ENCODE measurements at regions not wholly inside any gene's neighbourhood (a gene's known extent, or its start where the extent isn't known, plus 50 kb on each side); places are given as distances from the start of the nearest gene placed in this dataset.

DNA sequence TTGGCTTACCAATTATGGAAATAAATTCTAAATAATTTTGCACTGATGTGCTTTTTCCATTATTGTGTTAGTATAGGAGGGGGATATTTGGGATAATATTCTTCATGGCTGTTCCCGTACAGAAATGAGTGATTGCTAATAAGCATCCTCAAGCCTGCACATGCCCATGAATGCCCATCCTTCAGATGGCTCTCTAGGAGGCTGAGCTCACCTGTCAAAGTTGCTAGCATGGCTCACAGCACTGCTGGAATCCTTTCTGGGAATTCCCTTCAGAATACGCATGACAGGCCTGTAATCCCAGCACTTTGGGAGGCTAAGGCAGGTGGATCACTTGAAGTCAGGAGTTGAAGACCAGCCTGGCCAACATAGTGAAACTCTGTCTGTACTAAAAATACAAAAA is 124.1 kb downstream of the NXNL2 start:
- no peak for DNase-seq

- DNase-seq, result peak in 2 of 3 donors; percentile 15 to 22
These were observed 125.6 kb downstream of the NXNL2 start for GRCh38 chr9:88660611-88661010.

- DNase-seq, result no peak
These were observed 126.8 kb downstream of the NXNL2 start for GRCh38 chr9:88661759-88662158.

GRCh38 chr9:88663771-88664419 is 128.9 kb downstream of the NXNL2 start:
- DNase-seq, result no peak

DNA sequence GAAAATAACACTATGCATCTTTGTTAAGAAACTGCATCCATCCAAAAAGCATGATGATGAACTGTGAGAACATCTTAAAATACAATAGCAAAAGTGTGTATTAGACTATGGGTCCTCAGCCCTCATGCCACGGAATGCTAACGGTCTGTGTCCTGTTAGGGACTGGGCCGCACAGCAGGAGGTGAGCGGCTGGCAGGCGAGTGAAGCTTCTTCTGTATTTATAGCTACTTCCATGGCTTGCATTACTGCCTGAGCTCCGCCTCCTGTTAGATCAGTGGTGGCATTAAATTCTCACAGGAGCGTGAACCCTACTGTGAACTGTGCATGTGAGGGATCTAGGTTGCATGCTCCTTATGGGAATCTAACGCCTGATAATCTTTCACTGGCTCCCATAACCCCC is 129.8 kb downstream of the NXNL2 start:
- DNase-seq, result no peak

- DNase-seq, result no peak
These were observed 138.1 kb downstream of the NXNL2 start for GRCh38 chr9:88672874-88673689.

DNA sequence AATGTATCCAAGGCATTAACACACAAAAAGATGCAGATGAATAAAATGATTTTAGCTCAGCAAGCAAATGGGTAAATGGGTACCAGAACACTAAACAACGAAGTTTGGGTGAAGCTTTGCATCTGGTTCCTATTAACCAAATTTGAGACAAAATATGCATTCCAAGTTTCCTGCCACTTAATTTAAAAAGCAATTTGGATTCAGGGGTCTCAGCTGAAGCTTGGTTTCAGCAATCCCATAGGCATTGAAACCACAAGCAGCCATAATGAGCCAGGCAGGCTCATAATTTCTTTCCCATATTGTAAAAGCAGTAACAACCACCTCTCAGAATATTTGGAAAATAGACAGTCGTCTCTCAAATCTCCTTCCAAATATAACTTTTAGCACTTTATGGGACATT is 138.9 kb downstream of the NXNL2 start:
- no peak for DNase-seq

GRCh38 chr9:88676644-88677043 is 141.7 kb downstream of the NXNL2 start:
- DNase-seq, result no peak

- DNase-seq, result no peak
These were observed 143.0 kb downstream of the NXNL2 start for GRCh38 chr9:88678008-88678407.

GRCh38 chr9:88678431-88678830 is 143.5 kb downstream of the NXNL2 start:
- no peak for DNase-seq

DNA sequence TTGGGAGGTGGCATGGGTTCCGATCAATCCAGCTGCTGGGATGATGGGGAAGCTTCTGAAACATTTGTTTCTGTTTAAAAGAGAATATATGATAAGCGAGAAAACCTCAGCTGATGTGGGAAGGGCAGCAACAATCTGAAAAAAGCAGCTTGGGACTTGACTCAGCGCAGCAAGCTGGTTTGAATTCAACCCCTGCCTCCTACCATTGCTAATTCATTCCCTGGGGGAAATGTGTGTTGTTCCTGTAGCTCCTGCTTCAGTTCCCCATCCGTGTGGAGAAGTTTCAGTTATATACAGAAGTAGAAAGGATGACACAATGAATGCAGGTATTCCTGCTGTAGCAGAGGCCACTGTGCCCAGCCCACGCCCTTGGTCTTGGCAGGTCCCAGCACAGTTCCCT is 145.1 kb downstream of the NXNL2 start:
- DNase-seq, result peak in 2 of 3 donors; percentile 13 to 14

- peak; percentile 47 to 52 (median 47) for DNase-seq
These were observed 145.7 kb downstream of the NXNL2 start for GRCh38 chr9:88680505-88681160.

- DNase-seq, result no peak
These were observed 146.5 kb downstream of the NXNL2 start for GRCh38 chr9:88681434-88681833.

DNA sequence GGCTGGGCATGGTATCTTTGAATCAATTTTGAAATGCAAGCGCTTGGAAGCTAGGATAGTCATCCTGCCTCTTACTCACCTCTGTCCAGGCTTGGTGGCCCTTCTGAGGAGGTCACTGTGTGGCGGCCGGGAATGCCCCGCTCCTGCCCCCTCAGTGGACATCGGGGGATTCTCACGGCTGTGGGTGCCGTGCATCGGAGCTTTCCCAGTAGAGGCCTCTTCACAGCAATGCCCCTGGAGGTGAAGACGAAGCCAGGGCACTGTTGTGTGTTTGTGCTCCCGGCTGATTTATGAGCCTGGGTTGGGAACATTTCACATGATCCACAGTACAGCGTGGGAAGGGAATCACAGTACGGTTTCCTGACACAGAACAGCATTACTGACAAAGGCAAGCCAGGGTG is 147.5 kb downstream of the NXNL2 start:
- no peak for DNase-seq

- no peak for DNase-seq
These were observed 149.1 kb downstream of the NXNL2 start for GRCh38 chr9:88684046-88684445.

DNA sequence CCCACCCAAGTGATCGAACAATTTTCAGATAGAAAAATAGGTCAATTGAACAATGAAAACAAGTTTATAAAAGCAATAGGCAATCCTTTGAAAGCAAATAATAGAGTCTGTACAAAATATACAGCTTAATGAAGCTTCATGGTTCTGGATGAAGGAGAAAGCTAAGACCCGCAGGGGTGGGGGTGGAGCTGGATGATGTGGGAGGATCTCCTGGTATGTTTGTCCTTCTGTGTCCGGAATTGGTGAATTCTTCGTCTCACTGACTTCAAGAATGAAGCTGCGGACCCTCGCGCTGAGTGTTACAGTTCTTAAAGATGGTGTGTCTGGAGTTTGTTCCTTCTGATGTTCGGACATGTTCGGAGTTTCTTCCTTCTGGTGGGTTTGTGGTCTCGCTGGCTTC is 149.9 kb downstream of the NXNL2 start:
- no peak for DNase-seq

GRCh38 chr9:88685966-88686365 is 151.0 kb downstream of the NXNL2 start:
- no peak for DNase-seq

DNA sequence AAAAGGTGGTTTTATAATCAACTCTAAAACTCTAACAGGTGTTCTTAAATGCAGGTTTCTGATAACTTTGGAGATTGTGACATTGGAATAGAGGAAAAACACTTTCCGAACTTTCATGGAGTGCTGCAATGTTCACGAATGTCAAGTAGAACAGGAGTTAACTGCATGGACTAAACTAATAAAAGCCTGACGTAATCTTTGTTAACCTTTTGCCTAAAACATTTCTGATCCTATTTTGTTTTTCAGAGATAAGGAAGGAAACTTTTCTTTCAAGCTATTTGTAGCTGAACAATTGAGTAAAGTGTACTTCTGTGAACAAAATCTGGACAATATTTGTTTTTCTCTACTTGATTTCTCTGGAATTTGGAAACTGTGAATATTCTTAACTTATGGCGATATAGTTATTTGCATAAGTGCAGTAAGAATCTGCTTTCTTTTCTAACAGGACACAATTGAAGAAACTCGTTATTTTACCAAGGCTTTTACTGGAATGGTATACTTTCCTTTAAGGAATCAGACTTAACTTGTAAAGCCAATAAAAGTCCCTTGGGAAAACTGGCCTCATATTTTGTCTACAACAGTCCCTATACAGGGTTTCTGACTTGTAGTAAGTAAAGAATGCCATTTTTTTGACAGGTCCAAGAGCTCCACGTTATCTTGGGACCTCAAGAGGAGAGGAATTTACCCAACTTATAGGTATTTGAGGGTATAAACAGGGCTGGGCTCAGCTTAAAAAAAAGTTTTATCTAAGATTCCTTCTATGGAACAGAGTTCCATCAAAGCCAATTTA is 154.7 kb downstream of the NXNL2 start:
- no peak for DNase-seq

- no peak for DNase-seq
These were observed 155.7 kb downstream of the NXNL2 start for GRCh38 chr9:88690628-88691027.

DNA sequence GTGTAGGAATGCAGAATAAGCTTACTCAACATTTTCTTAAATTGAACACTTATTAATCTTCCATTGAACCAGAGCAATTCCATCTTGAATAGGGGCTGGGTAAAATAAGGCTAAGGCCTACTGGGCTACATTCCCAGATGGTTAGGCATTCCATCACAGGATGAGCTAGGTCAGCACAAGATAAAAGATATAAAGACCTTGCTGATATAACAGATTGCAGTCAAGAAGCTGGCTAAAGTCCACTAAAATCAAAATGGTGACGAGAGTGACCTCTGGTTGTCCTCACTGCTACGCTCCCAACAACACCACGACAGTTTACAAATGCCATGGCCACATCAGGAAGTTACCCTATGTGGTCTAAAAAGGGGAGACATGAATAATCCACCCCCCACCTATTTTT is 156.1 kb downstream of the NXNL2 start:
- no peak for DNase-seq

DNA sequence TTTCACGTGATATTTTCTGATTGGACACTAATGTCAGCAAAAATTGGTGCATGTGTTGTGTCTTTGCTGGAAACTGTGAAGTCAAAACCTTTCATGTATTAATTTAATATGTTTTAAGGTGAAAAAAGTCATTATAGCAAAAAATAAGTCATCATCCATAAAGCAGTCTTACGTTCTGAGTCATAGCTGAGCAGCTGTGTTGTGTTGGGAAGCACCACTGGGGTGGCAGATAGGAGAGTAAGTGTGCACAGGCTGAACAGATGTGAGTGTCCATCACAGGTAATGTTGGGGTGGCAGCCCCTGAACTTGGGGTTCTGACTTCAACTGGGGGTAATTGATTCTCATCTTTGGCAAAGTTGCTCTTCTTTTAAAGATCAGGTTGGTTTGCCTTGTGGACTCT is 156.8 kb downstream of the NXNL2 start:
- DNase-seq, result no peak

- no peak for DNase-seq
These were observed 157.8 kb downstream of the NXNL2 start for GRCh38 chr9:88692827-88693226.

DNA sequence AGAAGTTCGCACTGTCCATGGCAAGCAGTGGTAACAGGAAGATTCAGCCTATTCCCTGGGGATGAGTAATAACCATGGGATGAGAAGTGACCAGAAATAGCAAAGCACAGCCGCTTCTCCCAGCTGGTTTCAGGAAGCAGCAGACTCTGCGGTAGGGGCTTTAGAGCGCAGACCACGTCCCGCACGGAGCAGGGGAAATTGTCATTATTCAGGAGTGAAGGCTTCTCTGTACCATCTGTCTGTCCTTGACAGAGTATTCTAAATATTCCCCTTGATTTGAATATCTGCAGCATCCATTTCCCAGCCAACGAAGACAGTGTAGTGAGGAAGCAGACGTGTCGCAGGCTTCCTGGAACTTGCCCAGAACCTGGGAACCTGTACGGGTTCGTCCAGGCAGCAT is 159.6 kb downstream of the NXNL2 start:
- DNase-seq, result peak in 2 of 3 donors; percentile 12 to 16

Measured in suppressor macrophage treated with lipopolysaccharide for 1 hour (primary cell).